ENCODE measurements at regions not wholly inside any gene's neighbourhood (a gene's known extent, or its start where the extent isn't known, plus 50 kb on each side); places are given as distances from the start of the nearest gene placed in this dataset.
A peak's percentile ranks its signal among the peaks of the same experiment; 100 is the strongest.

DNA sequence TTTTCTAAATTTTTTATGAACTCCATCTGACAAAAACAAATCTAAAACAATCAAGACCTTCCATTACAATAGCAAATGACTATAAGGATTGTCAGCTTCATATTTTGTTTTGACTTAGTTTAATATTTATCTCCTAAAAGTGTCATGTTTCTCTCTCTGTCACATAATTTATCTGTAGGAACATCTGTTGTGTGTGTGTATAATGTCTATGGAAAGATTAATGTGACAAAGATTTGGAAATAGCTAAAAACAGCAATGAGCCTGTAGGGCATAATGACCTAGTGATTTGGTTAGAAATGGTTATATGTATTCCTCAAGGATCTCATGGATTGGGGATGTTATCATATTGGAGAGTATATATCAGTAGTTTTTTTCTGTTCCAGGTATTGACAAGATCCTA lies 69.6 kb upstream of the MDFIC start:
- Histone ChIP-seq H3K4me3 (no peak overlapping the region), H3K36me3 (no peaks in the 10 kb centered on the region), H3K27ac (no peak overlapping the region), H3K4me1 (replicated peaks) (peaks cover 7% of the 10 kb centered on the region), H3K9me3 (replicated peaks) (no peaks in the 10 kb centered on the region), H3K27me3 (replicated peaks) (no peaks in the 10 kb centered on the region)
- DNase-seq (ENCODE audit: low read depth in 1 of 2, low spot score in 2 of 2) = no peak

DNA sequence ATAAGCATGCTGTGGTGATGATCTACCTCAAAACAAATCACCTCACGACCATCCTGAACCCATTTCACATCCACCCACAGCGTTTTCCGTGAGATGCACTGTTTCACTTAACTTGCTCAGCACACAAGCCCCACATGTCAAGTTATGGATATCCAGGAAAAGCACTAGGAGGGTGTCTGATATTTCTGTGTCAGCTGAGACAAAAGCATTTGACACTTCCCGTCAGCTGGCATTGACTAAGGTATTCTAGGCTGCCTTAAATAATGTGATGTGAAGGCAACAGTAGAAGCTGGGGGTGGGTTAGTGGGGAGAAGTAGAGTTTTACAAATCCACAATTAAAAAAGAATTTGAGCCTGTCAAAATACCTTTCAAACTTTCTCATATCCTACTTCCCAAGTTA lies 68.7 kb upstream of the MDFIC start:
- Histone ChIP-seq H3K36me3 (no peaks in the 10 kb centered on the region), H3K27me3 (replicated peaks) (no peaks in the 10 kb centered on the region), H3K4me3 (no peak overlapping the region), H3K4me1 (replicated peaks) (peaks cover 7% of the 10 kb centered on the region), H3K27ac (no peak overlapping the region), H3K9me3 (replicated peaks) (no peaks in the 10 kb centered on the region)
- no peak for DNase-seq (ENCODE audit: low read depth in 1 of 2, low spot score in 2 of 2)

DNA sequence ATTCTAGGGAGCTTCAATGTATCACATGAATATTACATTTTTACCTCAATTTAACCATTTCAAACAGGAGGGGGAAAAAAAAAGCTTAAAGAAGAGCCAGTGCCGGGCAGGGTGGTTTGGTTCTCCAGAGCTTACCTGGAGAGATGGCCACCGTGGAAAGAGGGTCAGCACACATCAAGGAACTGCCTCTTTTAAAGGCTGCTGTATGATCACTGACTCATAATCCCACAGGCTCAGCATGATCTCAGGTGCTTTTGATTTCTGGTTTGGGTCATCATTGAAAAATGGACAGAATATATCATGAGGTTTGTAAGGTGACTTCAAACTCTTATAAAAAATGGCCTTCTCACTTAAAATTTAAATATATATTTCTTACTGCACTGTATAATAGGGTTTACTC lies 67.5 kb upstream of the MDFIC start:
- DNase-seq (ENCODE audit: low read depth in 1 of 2, low spot score in 2 of 2) = no peak
- H3K9me3 ChIP-seq (replicated peaks) = no peaks in the 10 kb centered on the region
- H3K36me3 ChIP-seq = no peaks in the 10 kb centered on the region
- H3K27ac ChIP-seq = no peak overlapping the region
- peaks cover 7% of the 10 kb centered on the region for H3K4me1 ChIP-seq (replicated peaks)
- H3K4me3 ChIP-seq = no peak overlapping the region
- no peaks in the 10 kb centered on the region for H3K27me3 ChIP-seq (replicated peaks)

DNA sequence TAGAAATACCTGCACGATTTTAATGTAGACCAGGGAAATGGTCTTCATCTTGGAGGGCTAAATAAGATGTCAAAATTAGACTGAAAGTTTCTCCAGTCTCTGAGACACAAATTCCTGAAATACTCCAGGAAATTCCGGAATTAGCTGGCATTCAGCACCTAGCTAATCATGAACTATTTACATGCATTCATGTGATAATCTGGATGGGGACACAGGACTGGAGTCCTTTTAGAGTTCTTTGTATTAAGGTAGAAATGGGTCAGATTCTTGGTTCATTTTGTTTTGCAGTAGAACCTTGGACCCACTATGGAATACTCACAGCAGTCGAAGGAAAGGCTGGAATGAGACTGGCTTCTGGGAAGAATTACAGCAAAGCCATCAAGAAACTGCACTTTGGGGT lies 65.3 kb upstream of the MDFIC start:
- Histone ChIP-seq H3K27me3 (replicated peaks) (no peaks in the 10 kb centered on the region), H3K4me1 (replicated peaks) (peaks cover 7% of the 10 kb centered on the region), H3K36me3 (no peaks in the 10 kb centered on the region), H3K4me3 (no peak overlapping the region), H3K9me3 (replicated peaks) (no peaks in the 10 kb centered on the region), H3K27ac (no peak overlapping the region)
- DNase-seq (ENCODE audit: low read depth in 1 of 2, low spot score in 2 of 2) = peak in 1 of 2 experiments; percentile 12

DNA sequence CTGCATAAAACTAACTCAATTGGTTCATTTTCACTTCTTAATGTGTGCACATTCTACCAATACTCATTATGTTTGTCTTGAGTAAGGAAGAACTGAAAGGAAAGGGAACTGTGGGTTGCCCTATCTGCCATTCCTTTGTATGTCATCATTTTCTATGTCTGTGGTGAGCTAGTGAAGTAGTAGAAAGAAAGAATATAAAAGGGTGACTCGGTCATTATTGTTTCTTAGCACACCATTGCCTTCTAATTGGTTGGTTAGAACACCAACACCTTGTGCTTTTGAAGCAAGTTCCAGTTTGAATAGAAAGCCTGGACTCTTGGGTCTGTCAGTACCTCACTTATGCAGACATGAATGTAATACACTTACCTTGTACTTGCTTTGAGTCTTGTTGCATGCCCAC lies 64.3 kb upstream of the MDFIC start:
- Histone ChIP-seq H3K27ac (no peak overlapping the region), H3K4me1 (replicated peaks) (peaks cover 7% of the 10 kb centered on the region), H3K9me3 (replicated peaks) (no peaks in the 10 kb centered on the region), H3K4me3 (no peak overlapping the region), H3K36me3 (no peaks in the 10 kb centered on the region), H3K27me3 (replicated peaks) (no peaks in the 10 kb centered on the region)
- no peak for DNase-seq (ENCODE audit: low read depth in 1 of 2, low spot score in 2 of 2)

DNA sequence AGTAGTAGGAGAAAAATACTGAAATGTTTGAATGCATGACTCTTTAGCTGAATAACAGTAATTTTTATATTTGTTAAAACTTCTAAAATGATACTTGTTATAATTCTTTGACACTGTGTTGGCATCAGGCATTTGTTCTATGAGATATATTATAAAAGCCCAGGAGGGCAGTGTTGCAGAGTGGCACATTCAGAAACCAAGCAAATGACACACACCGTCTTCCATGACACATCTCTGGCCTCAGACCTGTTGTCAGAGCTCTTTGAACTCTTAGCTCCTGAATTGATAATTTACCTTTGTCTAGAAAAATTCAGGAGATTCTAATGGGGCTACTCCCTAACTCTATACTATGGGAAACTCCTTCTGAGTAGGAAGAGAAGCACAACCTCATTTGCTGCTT lies 62.4 kb upstream of the MDFIC start:
- peaks cover 7% of the 10 kb centered on the region for H3K4me1 ChIP-seq (replicated peaks)
- no peak for DNase-seq (ENCODE audit: low read depth in 1 of 2, low spot score in 2 of 2)
- H3K4me3 ChIP-seq = no peak overlapping the region
- H3K27me3 ChIP-seq (replicated peaks) = no peaks in the 10 kb centered on the region
- H3K36me3 ChIP-seq = no peaks in the 10 kb centered on the region
- no peaks in the 10 kb centered on the region for H3K9me3 ChIP-seq (replicated peaks)
- H3K27ac ChIP-seq = no peak overlapping the region

DNA sequence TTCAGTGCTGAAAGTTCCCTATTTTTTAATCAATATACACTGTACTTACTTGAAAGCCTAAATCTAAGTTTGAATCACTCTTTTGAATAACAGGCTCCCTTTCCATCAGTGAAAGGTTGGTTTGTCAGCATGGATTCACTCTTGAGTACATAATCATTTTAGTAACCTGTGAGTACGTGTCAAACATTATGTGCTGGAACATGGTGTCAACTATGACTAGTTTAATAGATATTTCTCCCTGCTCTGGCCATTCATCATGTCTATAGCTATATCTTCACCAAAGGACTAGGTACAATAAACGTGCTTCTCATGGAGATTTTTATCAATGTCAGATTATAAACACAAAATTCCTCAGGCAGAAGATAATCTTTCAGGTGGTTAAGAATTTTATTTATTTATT lies 61.7 kb upstream of the MDFIC start:
- no peaks in the 10 kb centered on the region for H3K36me3 ChIP-seq

DNA sequence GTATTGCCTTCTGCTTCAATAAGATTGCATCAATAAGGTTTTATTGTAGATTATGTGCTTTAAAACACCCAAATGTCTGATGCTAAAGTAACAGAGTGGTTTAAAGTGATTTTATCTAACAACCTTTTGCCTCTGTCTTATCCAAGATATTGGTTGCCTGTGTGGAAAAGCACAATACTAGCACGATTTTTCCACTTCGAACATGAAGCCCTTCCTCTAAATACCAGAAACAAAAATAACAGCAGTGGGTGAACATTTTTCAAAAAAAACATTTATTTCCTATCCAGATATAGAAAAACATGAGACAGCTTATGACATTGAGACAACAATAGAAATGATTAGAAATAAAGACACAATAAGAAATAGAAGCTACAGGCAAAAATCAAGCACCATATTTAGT lies 59.5 kb upstream of the MDFIC start:
- Histone ChIP-seq H3K36me3 (no peaks in the 10 kb centered on the region), H3K4me3 (no peak overlapping the region), H3K27ac (no peak overlapping the region), H3K4me1 (replicated peaks) (no peaks in the 10 kb centered on the region), H3K9me3 (replicated peaks) (no peaks in the 10 kb centered on the region), H3K27me3 (replicated peaks) (no peaks in the 10 kb centered on the region)
- no peak for DNase-seq (ENCODE audit: low read depth in 1 of 2, low spot score in 2 of 2)

More for the DNA sequence above, 61.7 kb upstream of the MDFIC start:
- Histone ChIP-seq H3K27me3 (replicated peaks) (no peaks in the 10 kb centered on the region), H3K4me3 (no peak overlapping the region), H3K4me1 (replicated peaks) (peaks cover 7% of the 10 kb centered on the region), H3K27ac (no peak overlapping the region), H3K9me3 (replicated peaks) (no peaks in the 10 kb centered on the region)
- no peak for DNase-seq (ENCODE audit: low read depth in 1 of 2, low spot score in 2 of 2)

DNA sequence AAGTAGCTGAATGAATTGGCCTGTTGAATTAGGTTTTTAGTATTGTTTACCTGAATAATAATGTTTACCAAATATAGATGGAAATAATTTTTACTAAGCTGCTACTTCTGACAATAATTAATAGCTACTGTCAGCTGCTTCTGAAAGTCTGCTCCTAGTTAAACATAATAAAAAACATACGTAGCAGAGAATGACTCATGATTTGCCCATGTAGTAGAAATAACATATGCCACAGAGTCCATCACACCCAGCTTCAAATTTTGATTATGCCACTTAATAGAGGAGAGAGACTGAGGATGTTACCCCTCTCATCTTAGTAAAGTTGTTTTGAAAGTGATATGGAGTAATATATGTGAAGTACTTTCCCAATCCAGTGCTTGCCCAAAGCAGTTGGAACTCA lies 57.6 kb upstream of the MDFIC start:
- no peak overlapping the region for H3K4me3 ChIP-seq
- no peaks in the 10 kb centered on the region for H3K4me1 ChIP-seq (replicated peaks)
- H3K27ac ChIP-seq = no peak overlapping the region
- no peaks in the 10 kb centered on the region for H3K36me3 ChIP-seq
- no peaks in the 10 kb centered on the region for H3K27me3 ChIP-seq (replicated peaks)
- H3K9me3 ChIP-seq (replicated peaks) = no peaks in the 10 kb centered on the region
- DNase-seq (ENCODE audit: low read depth in 1 of 2, low spot score in 2 of 2) = no peak

DNA sequence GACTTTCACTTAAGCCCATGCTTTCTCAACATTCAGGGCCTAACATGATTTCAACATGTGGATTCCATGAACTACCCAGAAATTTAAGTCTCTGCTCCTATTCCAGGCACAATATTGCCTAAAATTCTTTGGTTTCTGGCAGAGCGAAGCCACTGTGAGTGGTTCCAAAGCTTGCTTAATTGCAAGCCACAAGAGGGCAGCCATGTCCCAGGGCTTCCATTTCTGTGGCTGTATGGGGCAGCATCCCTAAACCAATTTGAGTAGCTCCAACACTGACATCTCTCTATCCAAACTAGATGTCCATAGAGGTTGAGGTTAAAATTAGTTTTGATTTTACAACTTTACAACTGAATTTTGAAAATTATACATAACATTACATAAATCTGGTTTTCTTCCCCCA lies 56.3 kb upstream of the MDFIC start:
- Histone ChIP-seq H3K36me3 (no peaks in the 10 kb centered on the region), H3K27ac (no peak overlapping the region), H3K4me3 (no peak overlapping the region), H3K9me3 (replicated peaks) (no peaks in the 10 kb centered on the region), H3K27me3 (replicated peaks) (no peaks in the 10 kb centered on the region), H3K4me1 (replicated peaks) (no peaks in the 10 kb centered on the region)
- DNase-seq (ENCODE audit: low read depth in 1 of 2, low spot score in 2 of 2) = peak; percentile 46 to 50
